ENCODE measurements at regions not wholly inside any gene's neighbourhood (a gene's known extent, or its start where the extent isn't known, plus 50 kb on each side); places are given as distances from the start of the nearest gene placed in this dataset.
"Not testable (repeated sequence)": the region's sequence is repeated elsewhere in the genome, so short reads cannot be mapped to it uniquely, and the experiment has no call there.

- DNase-seq = no peak
These were observed 91.8 kb upstream of the NEDD4L start for GRCh38 chr18:57951999-57952774.

DNA sequence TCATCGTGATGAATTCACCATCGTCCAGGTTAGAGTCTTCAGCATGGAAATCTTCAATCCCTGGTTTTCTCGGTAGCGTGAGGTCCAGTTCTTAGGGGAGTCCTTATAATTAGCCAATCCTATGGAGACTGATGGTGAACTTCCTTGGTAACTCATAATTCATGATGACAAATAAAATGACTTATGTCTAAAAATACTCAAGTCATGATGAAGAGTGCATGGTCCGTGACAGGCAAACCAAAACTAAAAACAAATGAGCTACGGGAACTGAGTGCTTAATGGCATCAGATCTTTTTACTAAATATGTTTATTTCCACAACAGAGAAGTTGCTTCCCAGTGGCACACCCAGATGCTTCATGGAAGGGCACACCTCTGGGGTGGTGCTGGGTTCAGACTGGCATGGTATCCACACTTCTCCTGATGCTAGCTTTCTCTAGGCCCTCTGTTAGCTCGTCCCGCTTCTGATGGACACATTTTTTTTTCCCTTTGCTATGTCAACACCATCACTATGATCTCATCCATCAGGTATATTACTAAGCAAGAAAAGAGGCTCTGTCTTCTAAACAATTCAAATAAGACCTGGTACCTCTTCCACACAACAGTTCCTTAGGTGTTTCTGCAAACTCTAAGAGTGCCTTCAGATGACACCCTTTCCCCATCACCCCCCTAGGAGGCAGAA, 92.8 kb upstream of the NEDD4L start:
- no peak for DNase-seq

DNA sequence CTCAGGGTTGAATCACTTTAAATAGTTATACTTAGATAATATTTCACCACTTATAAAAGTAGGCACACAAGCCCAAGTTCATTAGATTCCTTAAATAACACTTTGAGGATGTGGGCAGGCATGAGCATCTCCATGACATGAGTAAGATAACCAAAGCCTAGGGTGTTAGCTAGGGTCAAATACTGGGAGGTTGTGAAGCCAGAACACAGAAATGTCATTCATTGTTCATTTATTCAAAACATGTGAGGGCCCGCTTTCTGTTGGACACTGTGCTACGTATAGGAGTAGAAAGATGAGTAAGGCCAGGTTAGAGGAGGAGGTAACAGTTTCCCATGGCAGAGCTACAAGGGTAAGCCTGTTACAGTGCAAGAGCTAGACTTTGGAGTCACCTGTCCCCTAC, 93.5 kb upstream of the NEDD4L start:
- DNase-seq = no peak

- not testable (repeated sequence) for DNase-seq
These were observed 94.7 kb upstream of the NEDD4L start for GRCh38 chr18:57949335-57949734.

DNA sequence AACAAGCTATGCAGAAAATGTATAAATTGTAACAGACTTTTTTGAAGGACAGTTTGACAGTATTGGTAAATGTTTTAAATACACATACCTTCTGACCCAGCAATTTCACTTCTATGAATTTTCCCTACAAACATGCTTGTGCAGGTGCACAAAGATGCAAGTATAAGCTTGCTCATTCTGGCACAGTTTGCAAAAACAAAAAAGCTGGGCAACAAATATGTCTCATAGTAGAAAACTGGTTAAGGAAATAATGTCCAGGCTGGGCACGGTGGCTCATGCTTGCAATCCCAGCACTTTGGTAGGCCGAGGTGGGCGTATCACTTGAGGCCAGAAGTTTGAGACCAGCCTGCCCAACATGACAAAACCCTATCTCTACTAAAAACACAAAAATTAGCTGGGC, 96.9 kb upstream of the NEDD4L start:
- no peak for DNase-seq

DNA sequence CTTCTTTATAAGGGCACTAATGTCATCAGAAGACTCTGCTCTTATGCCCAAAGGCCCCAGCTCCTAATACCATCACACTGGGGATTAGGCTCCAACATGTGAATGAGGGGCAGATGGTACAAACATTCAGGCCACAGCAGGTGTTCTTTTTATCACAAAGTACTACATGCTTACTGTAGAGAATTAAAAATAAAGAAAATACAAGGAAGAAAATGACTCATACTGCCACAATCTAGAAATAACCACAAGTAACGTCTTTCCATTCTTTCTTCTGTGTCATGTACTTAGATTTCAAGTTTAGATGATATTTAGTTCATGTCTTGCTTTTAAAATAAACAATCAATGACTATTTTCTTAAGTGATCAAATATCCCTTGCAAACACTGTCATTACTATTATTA, 100.3 kb upstream of the NEDD4L start:
- DNase-seq = no peak

DNA sequence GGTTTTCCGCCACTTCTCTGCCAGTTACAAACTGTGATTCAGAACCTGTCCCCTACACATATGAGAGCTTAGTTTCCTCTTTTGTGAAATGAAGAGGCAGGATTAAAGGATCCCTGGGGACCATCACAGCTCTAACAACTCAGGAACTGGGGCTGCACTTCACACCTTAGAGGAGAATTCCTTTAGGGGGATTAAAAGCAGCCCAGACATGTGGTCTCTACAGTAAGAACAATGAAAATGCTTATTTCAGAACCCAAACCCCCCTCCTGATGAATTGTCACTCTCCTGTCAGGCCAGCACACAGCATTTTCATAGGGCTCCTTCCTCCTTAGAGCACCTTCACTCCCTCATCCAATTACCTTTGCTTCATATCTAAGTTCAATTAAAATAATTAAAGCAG, 101.5 kb upstream of the NEDD4L start:
- DNase-seq = no peak

- no peak for DNase-seq
These were observed 102.1 kb upstream of the NEDD4L start for GRCh38 chr18:57941841-57942489.

- DNase-seq = no peak
These were observed 103.8 kb upstream of the NEDD4L start for GRCh38 chr18:57940166-57940660.

DNA sequence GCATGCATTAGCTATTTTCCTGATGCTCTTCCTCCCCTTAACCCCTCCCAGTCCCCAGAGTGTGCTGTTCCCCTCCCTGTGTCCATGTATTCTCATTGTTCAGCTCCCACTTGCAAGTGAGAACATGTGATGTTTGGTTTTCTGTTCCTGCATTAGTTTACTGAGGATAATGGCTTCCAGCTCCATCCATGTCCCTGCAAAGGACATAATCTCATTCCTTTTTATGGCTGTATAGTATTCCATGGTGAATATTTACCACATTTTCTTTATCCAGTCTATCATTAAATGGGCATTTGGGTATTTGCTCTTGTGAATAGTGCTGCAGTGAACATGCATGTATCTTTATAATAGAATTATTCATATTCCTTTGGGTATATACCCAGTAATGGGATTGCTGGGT, 109.7 kb upstream of the NEDD4L start:
- DNase-seq = not testable (repeated sequence)

GRCh38 chr18:57931038-57931437, 113.0 kb upstream of the NEDD4L start:
- DNase-seq = no peak

DNA sequence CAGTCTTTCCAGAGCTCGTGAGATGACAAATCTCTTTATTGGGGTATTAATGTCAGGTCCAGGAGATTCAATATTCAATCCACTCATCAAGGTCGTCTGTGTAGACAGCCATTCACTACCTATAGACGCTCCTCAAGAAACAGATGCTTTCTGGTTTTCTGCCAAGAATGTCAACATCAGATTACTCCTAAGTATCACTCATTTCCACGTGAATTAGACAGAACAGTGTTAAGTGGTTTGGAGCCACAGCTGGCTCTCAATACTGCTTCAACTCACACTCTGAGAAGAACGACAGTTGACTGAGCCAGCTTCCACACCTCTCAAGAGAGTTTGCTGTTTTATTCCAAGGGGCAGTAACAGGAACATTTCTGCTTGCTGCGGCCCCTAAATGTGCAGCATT, 113.5 kb upstream of the NEDD4L start:
- no peak for DNase-seq

- DNase-seq = no peak
These were observed 114.1 kb upstream of the NEDD4L start for GRCh38 chr18:57929922-57930321.

DNA sequence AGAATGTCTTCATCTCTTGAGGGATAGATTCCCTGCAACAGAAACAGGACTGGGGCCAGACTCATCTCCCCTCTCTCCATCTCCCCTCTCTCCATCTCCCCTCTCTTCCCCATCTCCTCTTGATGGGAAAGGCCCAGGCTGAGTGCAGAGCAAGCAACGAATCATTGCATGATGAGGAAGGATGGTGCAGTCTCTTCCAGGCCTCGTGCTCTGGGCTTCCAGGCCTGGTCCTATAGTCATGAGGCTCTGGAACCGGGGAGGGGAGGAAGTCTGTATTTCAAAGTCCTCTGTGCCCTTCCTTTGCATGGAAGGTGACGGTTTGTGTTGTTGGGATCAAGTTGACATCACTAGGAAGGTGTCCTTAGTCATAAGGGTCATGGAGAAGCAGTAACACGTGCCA, 115.6 kb upstream of the NEDD4L start:
- DNase-seq = no peak

GRCh38 chr18:57927511-57927910, 116.5 kb upstream of the NEDD4L start:
- DNase-seq = no peak

DNA sequence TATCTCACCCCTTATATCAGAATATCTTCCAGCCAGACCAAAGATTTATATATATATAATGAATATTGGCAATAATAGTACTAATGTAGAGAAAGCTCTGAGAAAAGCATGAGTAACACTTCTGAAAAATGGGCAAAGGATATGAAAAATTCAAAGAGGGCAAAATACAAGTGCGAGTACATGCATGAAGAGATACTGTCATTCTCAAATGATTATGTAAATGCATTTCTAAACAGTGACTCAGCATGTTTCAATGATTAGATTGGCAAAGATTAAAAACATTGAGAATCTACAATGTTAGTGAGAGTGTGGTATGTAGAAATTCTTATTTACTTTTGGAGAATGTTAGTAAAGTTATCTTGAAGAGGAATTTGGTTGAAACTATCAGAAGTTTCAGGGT, 118.3 kb upstream of the NEDD4L start:
- DNase-seq = no peak

DNA sequence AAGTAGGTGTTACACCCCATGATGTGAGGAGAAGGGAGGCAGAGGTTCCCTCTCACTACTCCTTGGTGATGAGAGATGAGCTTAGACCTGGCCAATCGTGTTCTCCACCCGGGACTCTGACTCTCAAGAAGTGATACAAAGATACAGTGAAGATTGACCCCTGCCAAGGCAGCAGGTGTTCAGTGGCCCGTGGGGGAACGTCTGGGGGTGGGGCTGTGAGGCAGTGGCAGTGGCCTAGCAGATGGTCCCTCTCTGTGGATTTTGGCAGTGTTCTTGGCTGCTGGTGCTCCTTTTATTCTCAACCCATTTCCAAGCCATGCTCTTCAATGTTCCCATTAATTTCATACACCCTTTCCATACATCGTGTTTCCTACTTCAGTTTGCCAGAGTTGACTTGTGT, 120.4 kb upstream of the NEDD4L start:
- DNase-seq = no peak

DNA sequence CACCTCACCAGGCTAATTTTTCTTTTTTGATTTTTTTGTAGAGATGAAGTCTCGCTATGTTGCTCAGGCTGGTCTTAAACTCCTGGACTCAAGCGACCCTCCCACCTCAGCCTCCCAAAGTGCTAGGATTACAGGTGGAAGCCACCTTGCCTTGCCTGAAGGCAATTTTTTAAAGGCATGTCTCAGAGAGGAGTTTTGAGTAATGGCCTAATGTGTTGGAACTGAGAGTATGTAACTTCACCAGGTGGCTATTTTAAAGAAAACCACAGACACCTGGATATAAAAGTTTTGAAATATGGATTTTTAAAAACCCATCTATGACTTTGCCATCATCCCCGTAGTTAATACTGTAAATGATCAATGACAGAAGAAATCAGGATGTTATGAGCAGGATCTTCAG, 119.8 kb upstream of the ATP8B1 start:
- DNase-seq = no peak

DNA sequence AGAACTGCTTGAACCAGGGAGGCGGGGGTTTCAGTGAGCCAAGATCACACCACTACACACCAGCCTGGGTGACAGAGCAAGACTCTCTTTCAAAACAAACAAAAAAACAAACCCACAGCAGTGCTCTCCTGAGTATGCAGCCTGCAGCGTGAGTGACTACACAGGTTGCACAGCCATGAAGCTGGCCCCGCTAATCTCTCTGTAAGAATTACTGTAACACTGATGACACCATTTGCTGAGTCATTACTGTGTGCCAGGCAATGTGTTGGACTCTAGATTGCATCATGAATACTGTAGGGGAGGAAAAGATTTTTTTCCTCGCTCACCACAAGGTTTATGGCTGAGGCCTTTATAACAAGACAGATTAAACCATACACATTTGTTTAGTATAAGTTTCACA, 118.6 kb upstream of the ATP8B1 start:
- DNase-seq = peak; percentile 24

- DNase-seq = no peak
These were observed 116.9 kb upstream of the ATP8B1 start for GRCh38 chr18:57920036-57920435.

DNA sequence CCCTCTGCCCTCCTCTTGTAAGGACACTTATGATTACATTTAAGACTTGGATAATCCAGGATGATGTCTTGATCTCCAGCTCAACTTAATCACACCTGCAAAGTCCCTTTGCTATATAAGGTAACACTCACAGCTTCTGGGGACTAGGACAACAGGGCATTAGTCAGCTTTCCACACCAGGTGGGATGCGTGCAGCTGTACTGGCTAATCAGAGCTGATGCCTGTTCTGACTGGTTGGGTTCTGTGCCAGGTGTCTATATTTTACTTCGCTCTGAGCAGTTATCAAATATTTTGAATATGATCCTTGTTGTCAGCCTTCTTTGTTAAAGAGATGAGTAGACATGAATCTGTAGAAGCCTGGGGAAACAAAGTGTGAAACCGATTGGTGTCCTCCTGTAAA, 115.5 kb upstream of the ATP8B1 start:
- no peak for DNase-seq

GRCh38 chr18:57916684-57917083, 113.6 kb upstream of the ATP8B1 start:
- DNase-seq = no peak

DNA sequence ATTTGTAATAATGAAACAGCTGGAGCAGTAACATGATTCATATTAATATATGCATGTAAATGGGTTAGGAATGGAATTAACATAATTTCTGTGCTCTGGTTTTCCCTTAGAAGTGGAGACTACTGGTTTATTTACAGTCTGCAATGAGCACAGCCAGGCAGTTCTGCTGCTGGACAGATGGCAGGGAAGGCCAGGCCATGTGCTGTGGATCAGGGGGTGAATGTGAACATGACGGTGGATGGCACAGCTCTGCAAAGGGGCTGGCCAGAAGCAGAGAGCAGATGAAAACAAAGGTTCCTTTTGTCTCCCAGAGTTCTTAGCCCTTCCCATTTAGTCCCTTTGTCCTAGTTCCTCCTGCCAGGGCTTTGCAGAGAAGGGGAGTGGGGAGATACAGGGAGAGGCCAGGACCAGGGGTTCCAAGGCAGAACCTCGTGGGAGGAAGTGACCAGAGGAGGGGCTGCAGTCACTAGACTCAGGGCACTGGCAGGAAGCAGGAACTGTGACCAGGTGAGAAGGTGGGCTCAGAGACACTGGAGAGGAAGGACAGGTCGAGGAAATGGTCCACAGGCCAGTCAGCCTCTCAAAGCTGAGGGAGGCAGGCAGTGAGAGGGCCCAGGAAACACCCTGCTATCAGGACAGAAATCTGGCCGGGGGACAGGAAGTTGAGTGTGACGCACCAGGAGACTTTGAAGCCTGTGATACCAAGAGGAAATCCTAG, 112.9 kb upstream of the ATP8B1 start:
- DNase-seq = peak; percentile 22

Data from activated CD4-positive, alpha-beta T cell treated with anti-CD3 and anti-CD28 coated beads, Interleukin-2, amount 50 U/mL, for 16 hours (primary cell).